ENCODE measurements at regions not wholly inside any gene's neighbourhood (a gene's known extent, or its start where the extent isn't known, plus 50 kb on each side); places are given as distances from the start of the nearest gene placed in this dataset.

- TF ChIP-seq CTCF (IDR thresholded peaks at IDR 0.05) (no peak), EZH2phosphoT487 (IDR thresholded peaks at IDR 0.05) (no peak), EZH2 (IDR thresholded peaks at IDR 0.05) (no peak)
Observed at GRCh38 chr5:27900761-27901160, 862.4 kb upstream of the CDH9 start.
